ENCODE measurements at regions not wholly inside any gene's neighbourhood (a gene's known extent, or its start where the extent isn't known, plus 50 kb on each side); places are given as distances from the start of the nearest gene placed in this dataset.

DNA sequence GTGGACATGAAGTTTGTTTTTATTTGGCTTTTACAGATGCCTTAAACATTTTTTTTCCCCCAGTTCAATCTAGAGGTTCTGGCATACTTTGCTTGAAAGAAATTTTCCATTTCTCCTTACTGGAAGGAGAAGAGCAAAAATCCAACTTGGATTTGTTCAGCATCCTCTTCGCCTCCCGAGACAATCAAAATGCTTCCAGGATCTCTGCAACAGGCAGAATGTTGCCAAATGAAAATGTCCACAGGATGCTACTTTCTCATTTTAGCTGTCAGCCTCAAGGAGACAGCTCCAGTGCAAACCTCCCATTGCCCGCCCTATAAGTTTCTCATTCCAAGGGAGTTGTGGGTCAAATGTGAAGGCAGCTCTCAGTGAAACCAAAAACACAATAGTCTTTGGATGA lies 1972.1 kb downstream of the MAT2B start:
- H3K9me3 ChIP-seq (replicated peaks; ENCODE audit: control insufficient read depth, insufficient read depth, low read length), result no peaks in the 10 kb centered on the region
- DNase-seq (ENCODE audit: low read depth, low spot score), result no peak
- H3K4me2 ChIP-seq (ENCODE audit: control insufficient read depth, insufficient read depth), result no peak overlapping the region
- ChIA-PET CTCF (no interaction called here), POLR2A (no interaction called here), SMC1A (ENCODE audit: uncharacterized antibody, unreplicated experiment) (interaction anchor here (1.0 kb wide), 1 partner anchor 16 kb away, joined by 3 read pairs; no protein-coding TSS in a partner anchor), RAD21 (ENCODE audit: unreplicated experiment) (no interaction called here)
- intact Hi-C loops (cut with micrococcal nuclease; ENCODE audit: unreplicated experiment), result no loop called here
- ATAC-seq, result no peak
- H3K27me3 ChIP-seq (replicated peaks in 1 of 2; ENCODE audit: control insufficient read depth in 2 of 2, insufficient read depth in 2 of 2, low read length in 1 of 2), result no peaks in the 10 kb centered on the region
- no peaks in the 10 kb centered on the region for H3K36me3 ChIP-seq (ENCODE audit: control insufficient read depth in 2 of 2, insufficient read depth in 2 of 2, low read length in 1 of 2)
- no peak overlapping the region for H3K27ac ChIP-seq (ENCODE audit: control insufficient read depth, insufficient read depth)
- H4K20me1 ChIP-seq (ENCODE audit: control insufficient read depth, insufficient read depth), result no peaks in the 10 kb centered on the region
- 8% methylated on average over 3 of the region's 3 CpGs for WGBS (ENCODE audit: insufficient coverage, insufficient replicate concordance, low lambda C conversion rate, missing lambda C conversion rate)
- H3K4me3 ChIP-seq, result no peak overlapping the region
- H2AFZ ChIP-seq (ENCODE audit: control insufficient read depth, low read depth, low read length), result no peak overlapping the region
- no peak overlapping the region for H3K9ac ChIP-seq (ENCODE audit: control insufficient read depth, insufficient read depth, low read length)
- no peak for FAIRE-seq
- TF ChIP-seq SUZ12 (IDR thresholded peaks at IDR 0.05; ENCODE audit: unreplicated experiment), result no peak
- no peak for TF ChIP-seq RB1 (IDR thresholded peaks at IDR 0.05; ENCODE audit: borderline replicate concordance)
- no TSS peak for BruUV-seq (replicated peaks)
- no peaks in the 10 kb centered on the region for H3K4me1 ChIP-seq (ENCODE audit: control insufficient read depth, insufficient read depth, low read length)
- in situ Hi-C loops (cut with MboI), result no loop called here
- H3K79me2 ChIP-seq (ENCODE audit: control insufficient read depth, insufficient read depth, low read length), result no peaks in the 10 kb centered on the region

DNA sequence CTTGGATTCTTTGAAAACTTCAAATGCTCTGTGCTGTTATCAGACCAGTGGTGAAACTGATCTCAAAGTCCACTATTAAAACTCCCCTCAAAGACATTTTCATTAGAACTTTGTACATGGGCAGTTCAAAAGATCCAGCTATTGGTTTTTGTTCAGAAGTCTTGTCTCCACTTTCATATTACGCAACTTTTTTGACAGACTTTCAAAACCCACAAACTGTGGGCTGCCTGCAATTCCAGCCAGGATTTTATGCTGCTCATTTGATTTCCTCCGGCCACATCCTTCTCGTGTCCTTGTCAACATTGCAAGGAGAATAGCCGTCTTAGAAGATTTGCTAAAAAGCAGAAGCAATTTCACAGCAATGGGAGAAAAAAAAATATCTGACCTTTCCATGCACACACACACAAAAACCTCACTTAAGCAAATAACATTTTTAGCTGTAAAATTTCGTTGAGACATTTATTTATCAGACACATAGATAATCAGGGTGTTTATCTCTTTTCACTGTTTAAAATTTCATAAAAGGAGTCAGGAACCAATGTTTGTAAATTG lies 1990.5 kb downstream of the MAT2B start:
- Histone ChIP-seq H3K9ac (ENCODE audit: control insufficient read depth, insufficient read depth, low read length) (no peak overlapping the region), H2AFZ (ENCODE audit: control insufficient read depth, low read depth, low read length) (no peak overlapping the region), H4K20me1 (ENCODE audit: control insufficient read depth, insufficient read depth) (no peaks in the 10 kb centered on the region), H3K27me3 (replicated peaks in 1 of 2; ENCODE audit: control insufficient read depth in 2 of 2, insufficient read depth in 2 of 2, low read length in 1 of 2) (no peaks in the 10 kb centered on the region), H3K79me2 (ENCODE audit: control insufficient read depth, insufficient read depth, low read length) (no peaks in the 10 kb centered on the region), H3K4me1 (ENCODE audit: control insufficient read depth, insufficient read depth, low read length) (no peaks in the 10 kb centered on the region), H3K4me2 (ENCODE audit: control insufficient read depth, insufficient read depth) (no peak overlapping the region), H3K27ac (ENCODE audit: control insufficient read depth, insufficient read depth) (no peak overlapping the region), H3K36me3 (ENCODE audit: control insufficient read depth in 2 of 2, insufficient read depth in 2 of 2, low read length in 1 of 2) (no peaks in the 10 kb centered on the region), H3K4me3 (no peak overlapping the region), H3K9me3 (replicated peaks; ENCODE audit: control insufficient read depth, insufficient read depth, low read length) (no peaks in the 10 kb centered on the region)
- FAIRE-seq, result no peak
- TF ChIP-seq MEF2A (IDR thresholded peaks at IDR 0.05; ENCODE audit: insufficient read depth, low read depth, low read length), result no peak
- TF ChIP-seq KLF5 (IDR thresholded peaks at IDR 0.05; ENCODE audit: partially characterized antibody), result no peak
- no peak for TF ChIP-seq SKIL (IDR thresholded peaks at IDR 0.05; ENCODE audit: low read depth, poor library complexity, severe bottlenecking)
- no peak for DNase-seq (ENCODE audit: low read depth, low spot score)
- no TSS peak for BruUV-seq (replicated peaks)
- RAD21 ChIA-PET (ENCODE audit: unreplicated experiment), result no interaction called here
- POLR2A ChIA-PET, result no interaction called here
- in situ Hi-C loops (cut with MboI) (no loop called here), intact Hi-C loops (cut with micrococcal nuclease; ENCODE audit: unreplicated experiment) (no loop called here)
- ATAC-seq, result no peak
- WGBS (ENCODE audit: insufficient coverage, insufficient replicate concordance, low lambda C conversion rate, missing lambda C conversion rate), result 0% methylated on average over 5 of the region's 5 CpGs
- SMC1A ChIA-PET (ENCODE audit: uncharacterized antibody, unreplicated experiment), result interaction anchor here (0.6 kb wide), 1 partner anchor 26 kb away, joined by 3 read pairs; no protein-coding TSS in a partner anchor
- CTCF ChIA-PET, result no interaction called here

Data from GM12878 (cell line).